Left ventricle myocardium superior (tissue), 1 donor: ENCODE measurements at regions not wholly inside any gene's neighbourhood (a gene's known extent, or its start where the extent isn't known, plus 50 kb on each side); places are given as distances from the start of the nearest gene placed in this dataset.
A peak's percentile ranks its signal among the peaks of the same experiment; 100 is the strongest.
"Not testable (repeated sequence)": the region's sequence is repeated elsewhere in the genome, so short reads cannot be mapped to it uniquely, and the experiment has no call there.

Experiments
- ATAC-seq: fragments of 200-7000 bp; cut with Tn5 transposase; one replicate; pipeline ENCODE4 v1.9.1; 2020; ENCODE audit warnings: mild to moderate bottlenecking, moderate library complexity
- DNase-seq: peaks from one replicate; pipeline ENCODE4 v3.0.0-alpha.2; 2020
- intact Hi-C: fragments of 100-400 bp; cut with micrococcal nuclease; formaldehyde crosslinking; loops from one replicate; pipeline ENCODE4 v1.11.0; 2022
- donor health status: DM: no; HTN: yes; CAD: no; lungs with severe emphysema.

DNA sequence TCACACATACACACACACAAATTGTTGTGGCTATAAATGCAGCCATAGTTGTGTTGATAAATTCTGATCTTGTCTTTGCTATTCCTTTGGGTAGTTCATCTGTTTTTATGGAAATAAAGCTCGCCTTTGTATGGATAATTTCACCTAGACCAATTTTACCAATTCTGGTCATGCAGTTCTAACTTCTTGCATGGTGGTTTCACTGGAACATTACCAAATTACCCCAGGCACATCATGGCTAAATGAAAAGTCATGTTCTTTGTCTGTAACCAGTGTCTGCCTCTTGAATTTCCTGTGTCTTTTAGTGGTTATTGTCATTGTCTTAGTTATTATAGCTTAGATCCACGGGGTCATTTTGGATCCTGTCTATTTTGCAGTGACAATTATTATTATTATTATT lies 50.3 kb upstream of the TMC1 start:
- intact Hi-C loops = no loop called here
- DNase-seq (no peak), ATAC-seq (no peak)

- ATAC-seq = no peak
- DNase-seq = no peak
- intact Hi-C loops = no loop called here
These were observed 53.4 kb upstream of the TMC1 start for GRCh38 chr9:72467766-72468738.

DNA sequence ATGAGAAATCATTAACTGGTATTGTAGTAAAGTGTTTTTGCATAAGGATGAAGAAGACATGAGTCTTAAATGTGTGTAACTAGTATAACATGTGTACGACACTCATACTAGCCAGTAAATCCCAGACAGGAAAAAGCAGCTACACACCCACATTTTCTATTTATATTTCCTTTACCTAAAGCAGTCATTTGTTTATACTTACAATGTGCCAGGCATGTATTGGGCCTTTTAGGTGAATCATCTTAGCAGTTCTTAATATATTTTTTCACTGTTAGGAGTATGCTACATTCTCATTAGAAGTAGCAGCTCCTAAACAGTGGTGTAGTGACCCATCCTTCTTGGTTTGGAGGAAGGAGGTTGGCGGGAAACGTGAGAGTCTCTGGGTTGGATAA lies 55.8 kb upstream of the TMC1 start:
- DNase-seq (no peak), ATAC-seq (no peak)
- intact Hi-C loops = no loop called here

- no peak for DNase-seq
- peak; percentile 52 for ATAC-seq
- intact Hi-C loops = no loop called here
These were observed 56.4 kb upstream of the TMC1 start for GRCh38 chr9:72464857-72465592.

- DNase-seq (no peak), ATAC-seq (no peak)
- intact Hi-C loops = no loop called here
These were observed 59.1 kb upstream of the TMC1 start for GRCh38 chr9:72462340-72462739.

DNA sequence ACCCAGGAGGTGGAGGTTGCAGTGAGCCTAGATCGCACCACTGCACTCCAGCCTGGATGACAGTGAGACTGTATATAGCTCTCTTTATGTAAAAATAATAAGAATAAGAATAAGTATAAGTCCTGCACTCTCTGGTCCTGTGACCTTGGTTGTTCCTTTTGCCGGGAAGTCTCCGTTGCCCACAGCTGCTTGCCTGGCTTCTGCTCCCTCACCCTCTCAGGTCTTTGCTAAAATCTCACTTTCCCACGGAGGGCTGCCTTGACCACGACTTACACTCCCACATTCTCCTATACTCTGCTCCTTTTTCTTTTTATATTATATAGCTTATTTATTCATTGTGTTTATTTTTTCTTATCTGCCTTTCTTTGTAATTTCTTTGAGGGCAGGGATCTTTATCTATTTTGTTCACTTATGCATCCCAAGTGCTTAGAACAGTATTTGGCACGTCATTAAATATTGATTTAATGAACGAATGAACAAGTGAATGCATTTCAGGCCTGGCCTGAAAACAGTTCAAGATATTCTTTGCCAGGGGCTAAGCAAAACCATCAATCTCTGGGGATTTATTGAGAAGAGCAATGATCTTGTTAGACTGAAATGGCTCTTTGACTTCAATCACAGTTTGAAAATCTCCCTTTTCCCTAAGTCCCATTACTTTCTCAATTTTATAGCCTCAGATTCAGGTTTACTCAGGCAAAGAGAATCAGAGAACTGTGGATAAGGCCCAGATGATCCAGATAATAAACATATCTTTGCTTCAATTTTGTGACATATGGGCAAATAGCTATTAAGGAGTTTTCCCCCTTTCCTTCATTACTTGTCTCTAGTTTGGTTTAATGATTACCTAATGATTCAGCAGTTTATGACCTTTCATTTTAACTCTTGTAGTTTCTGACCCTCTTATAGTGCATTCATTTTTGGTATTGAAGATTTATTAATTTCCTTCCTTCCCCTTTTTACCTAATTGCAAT lies 60.8 kb upstream of the TMC1 start:
- no peak for ATAC-seq
- intact Hi-C loops = no loop called here
- no peak for DNase-seq

GRCh38 chr9:72459308-72459707 lies 62.1 kb upstream of the TMC1 start:
- DNase-seq (no peak), ATAC-seq (no peak)
- intact Hi-C loops = no loop called here

- no peak for ATAC-seq
- DNase-seq = no peak
- intact Hi-C loops = no loop called here
These were observed 63.3 kb upstream of the TMC1 start for GRCh38 chr9:72458153-72458552.

DNA sequence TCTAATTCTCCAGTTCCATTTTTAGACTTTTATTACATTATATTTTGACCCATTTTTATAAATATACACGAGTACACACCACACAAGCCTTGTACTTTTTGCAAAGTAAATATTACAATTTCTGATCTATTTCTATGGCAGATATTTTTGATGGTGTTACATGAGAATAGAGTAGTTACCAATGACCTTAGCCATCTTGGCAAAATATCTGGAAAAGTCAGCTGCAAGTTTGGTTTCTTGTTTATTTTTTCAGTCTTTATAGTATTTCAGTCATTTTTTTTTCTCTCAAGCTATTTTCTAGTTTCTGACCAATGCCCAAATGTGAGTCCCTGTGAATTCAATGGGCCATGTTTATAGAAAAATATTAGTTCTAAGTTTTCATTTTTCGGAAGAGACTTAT lies 64.0 kb upstream of the TMC1 start:
- ATAC-seq (no peak), DNase-seq (no peak)
- intact Hi-C loops = no loop called here

GRCh38 chr9:72454871-72455491 lies 66.4 kb upstream of the TMC1 start:
- no peak for DNase-seq
- no peak for ATAC-seq
- intact Hi-C loops = no loop called here

DNA sequence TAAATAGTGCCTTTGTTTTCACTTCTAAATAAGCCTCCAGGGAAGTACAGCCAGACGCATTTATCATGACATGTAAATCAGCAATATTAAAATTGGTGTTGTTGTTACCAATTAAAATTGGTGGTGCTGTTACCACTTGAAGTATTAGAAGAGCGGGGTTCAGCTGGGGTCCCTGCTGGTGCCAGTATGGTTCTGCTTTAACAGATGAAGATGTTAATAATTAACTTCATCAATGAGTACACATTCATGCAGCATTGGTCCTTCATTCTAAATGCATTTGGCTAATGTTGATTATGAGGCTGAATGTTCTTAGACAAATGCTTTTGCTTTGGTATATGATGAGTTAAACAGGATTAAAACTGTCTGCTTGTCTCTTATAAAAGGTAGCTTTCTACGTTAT lies 67.6 kb upstream of the TMC1 start:
- DNase-seq (no peak), ATAC-seq (no peak)
- intact Hi-C loops = no loop called here

DNA sequence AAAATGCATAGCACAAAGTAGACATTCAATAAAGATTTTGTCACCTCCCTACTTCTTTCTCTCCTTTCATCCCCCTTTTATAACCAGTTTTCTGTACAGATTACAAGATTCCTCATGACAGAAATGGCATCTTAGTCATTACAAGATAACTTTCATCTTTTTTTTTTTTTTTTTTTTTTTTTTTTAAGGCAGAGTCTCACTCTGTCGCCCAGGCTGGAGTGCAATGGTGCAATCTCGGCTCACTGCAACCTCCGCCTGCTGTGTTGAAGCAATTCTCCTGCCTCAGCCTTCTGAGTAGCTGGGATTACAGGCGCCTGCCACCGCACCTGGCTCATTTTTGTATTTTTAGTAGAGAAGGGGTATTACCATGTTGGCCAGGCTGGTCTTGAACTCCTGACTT lies 75.2 kb upstream of the TMC1 start:
- ATAC-seq, intact Hi-C loops, DNase-seq: not testable (repeated sequence)

- intact Hi-C loops = no loop called here
These were observed 76.0 kb upstream of the TMC1 start for GRCh38 chr9:72445306-72445995.

GRCh38 chr9:72444435-72444834 lies 77.0 kb upstream of the TMC1 start:
- intact Hi-C loops = no loop called here
- DNase-seq (no peak), ATAC-seq (no peak)

More at GRCh38 chr9:72445306-72445995, 76.0 kb upstream of the TMC1 start:
- ATAC-seq = no peak
- DNase-seq = no peak

- intact Hi-C loops = no loop called here
- DNase-seq (no peak), ATAC-seq (peak; percentile 54)
These were observed 77.6 kb upstream of the TMC1 start for GRCh38 chr9:72443855-72444254.

DNA sequence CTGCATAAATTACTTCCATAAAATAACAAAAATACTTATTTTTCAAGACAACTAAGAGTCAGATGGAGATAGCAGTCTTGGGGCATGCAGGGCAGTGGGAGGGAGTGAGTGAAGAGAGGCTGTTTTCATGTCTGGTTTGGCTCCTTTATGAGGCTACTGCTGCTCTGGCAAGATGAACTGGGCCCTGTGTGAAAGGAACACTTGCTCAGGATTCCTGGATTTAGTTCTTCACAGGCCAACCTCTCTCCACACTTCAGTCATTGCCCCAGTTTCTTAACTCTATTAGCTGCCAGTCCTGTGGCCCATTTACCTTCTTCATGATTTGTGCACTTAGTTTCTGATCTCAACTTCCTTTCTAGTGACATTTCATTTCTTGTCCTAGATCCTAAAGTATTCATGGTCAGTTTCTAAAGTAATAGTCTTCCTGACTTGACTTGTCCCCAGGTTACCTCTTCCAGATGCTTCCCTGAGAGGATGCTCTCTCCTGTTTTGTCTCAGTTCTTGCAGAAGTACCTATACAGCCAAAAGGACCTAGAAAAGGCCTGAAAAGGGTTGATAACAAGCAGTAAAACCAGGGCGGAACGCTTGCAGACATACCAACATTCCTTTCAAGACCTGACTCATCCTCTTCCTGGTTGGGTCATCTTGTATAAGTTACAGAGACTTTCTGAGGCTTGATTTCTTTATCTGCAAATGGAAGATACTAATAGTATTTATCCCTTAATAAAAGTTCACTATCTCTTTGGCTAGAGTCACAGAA lies 77.0 kb upstream of the ZFAND5 start:
- DNase-seq (no peak), ATAC-seq (no peak)
- intact Hi-C loops = no loop called here

DNA sequence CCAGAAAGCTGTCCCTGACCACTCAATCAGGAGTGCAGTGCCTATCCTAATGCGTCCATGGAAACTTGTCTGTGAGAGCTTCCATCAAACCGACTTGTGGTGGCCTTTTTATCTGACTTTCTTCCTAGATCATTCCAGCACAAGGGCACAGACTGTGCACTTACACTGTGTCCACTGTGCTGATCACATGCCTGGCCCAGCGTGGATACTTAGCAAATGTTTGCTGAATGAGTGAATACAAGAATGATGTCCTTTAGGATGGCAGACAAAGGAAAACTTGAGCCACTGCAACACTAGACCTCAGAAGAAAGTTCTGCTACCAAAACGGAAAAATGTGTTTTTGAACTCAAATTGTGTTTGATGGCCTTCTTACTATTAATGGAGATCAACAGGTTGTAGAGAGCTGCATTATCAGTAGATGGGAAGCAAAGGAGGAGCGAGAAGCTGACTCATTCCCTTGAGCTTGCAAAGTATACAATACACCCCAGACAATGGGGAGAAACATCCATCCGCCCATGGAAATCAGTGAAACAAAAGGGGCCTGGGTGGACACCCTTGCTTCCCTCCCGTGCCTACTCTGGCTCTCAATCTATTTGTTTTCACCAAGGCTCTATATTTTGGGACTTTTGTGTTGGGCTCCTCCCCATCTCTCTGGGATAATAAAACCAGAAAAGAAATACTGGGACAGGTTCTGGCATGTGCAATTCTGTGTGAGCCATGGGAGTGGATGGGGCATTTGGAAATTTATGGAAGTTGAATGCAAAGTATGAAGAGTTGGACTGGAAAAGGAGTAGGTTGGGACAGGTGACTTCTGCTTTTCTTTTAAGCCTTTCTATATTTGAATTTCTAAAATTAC lies 76.2 kb upstream of the ZFAND5 start:
- ATAC-seq = no peak
- intact Hi-C loops = no loop called here
- DNase-seq = no peak
